Heart left ventricle (tissue), 13 donors: ENCODE measurements at regions not wholly inside any gene's neighbourhood (a gene's known extent, or its start where the extent isn't known, plus 50 kb on each side); places are given as distances from the start of the nearest gene placed in this dataset.

Source experiments
- CTCF ChIP-seq, 12 donors: fragments of 200-600 bp; sonication (generic) in 4 of 12; IDR thresholded peaks; one replicate each; pipeline versions ENCODE4 v1.5.0 to v1.8.0; 2018 to 2022; ENCODE audit warnings: antibody characterized with exemption in 12 of 12, mild to moderate bottlenecking in 5 of 12
- POLR2A ChIP-seq, 2 donors: fragments of 450-650 bp; IDR thresholded peaks; one replicate each; pipeline ENCODE4 v1.6.1; 2017; ENCODE audit warnings: antibody characterized with exemption in 2 of 2, mild to moderate bottlenecking in 2 of 2, moderate library complexity in 2 of 2
- donor health status: ischemic (EF 13 %, LVEDD 7.1; RV severe dilation, severe dysfunction).
- donor health status: DM: no; HTN: yes; CAD: no.
- donor health status: DM: no; HTN: no; CAD: no.
- donor health status: ischemic (EF 25% LVEDD 6.9; RV normal size, moderate dysfunction).
- donor health status: ischemic (EF 25% LVEDD 5.7; RV mildly dilated, moderate dysfunction).
- donor health status: ischemic (EF 35%, LVEDD 5.7; RV mildly dilated, moderate dysfunction).
- donor health status: nonischemic (EF 11% LVEDD 7.7; RV severe dilation, severe dysfunction).
- donor health status: DM: yes; HTN: yes; CAD: no.
- donor health status: PGD.
- donor health status: ischemic (EF 29% LVEDD 5.4; RV normal size, mild dysfunction).
- donor health status: nonischemic (EF 23%, LVEDD 6.1; RV moderate dilation, normal function).

GRCh38 chr17:52895272-52895671, 736.8 kb upstream of the CA10 start:
- no peak for TF ChIP-seq CTCF (IDR thresholded peaks at IDR 0.05)
- TF ChIP-seq POLR2A (IDR thresholded peaks at IDR 0.05) = no peak
